HepG2 (cell line): ENCODE measurements at regions not wholly inside any gene's neighbourhood (a gene's known extent, or its start where the extent isn't known, plus 50 kb on each side); places are given as distances from the start of the nearest gene placed in this dataset.

Experiments
- ATAC-seq: fragments of 200-7000 bp; cut with Tn5 transposase; 3 replicates; pipeline ENCODE4 v1.9.1; 2020; ENCODE audit warnings: mild to moderate bottlenecking, moderate library complexity
- BruUV-seq: library from RNA; stranded (reverse); fragments of 400-500 nt; replicated peaks from 2 replicates; lab custom pipeline; 2021; lab: Mats Ljungman, UMichigan
- CTCF ChIA-PET: fragments of 300-600 bp; formaldehyde crosslinking; extraction: SDS; loops from one replicate; lab custom pipeline; 2021; ENCODE audit warnings: low total read pairs, inconsistent platforms, low intra/inter-chr PET ratio; lab: Yijun Ruan, JAX
- POLR2A ChIA-PET: fragments of 350-600 bp; sonication (Branson Sonifier 250); formaldehyde crosslinking; loops from one replicate; lab custom pipeline; 2020; ENCODE audit warnings: antibody characterized with exemption, inconsistent platforms; lab: Yijun Ruan, JAX
- DNase-seq: peaks from one replicate; pipeline ENCODE4 v3.0.0-alpha.2; 2015; ENCODE audit warnings: low spot score
- FAIRE-seq: peaks from 3 replicates; lab custom pipeline; 2011; peaks lifted over from hg19 to GRCh38; lab: Jason Lieb, UNC
- H2AFZ ChIP-seq: one replicate; pipeline ENCODE4 v1.6.1; 2011; ENCODE audit warnings: low read length, inconsistent platforms
- H3K27ac ChIP-seq: fragments of 300-600 bp; 3 replicates; pipeline ENCODE4 v1.8.0; 2011; ENCODE audit warnings: mixed run types, mild to moderate bottlenecking, mixed read lengths, low read length, inconsistent platforms; ENCODE audit not compliant: insufficient read depth; ENCODE audit errors: extremely low read length
- H3K27me3 ChIP-seq, 2 experiments: fragments of 200-600 bp in 1 of 2; 2 replicates in 1 of 2; 3 replicates in 1 of 2; pipeline versions ENCODE4 v1.6.0 to v1.8.0; 2011; ENCODE audit warnings: low read length in 2 of 2, mild to moderate bottlenecking in 2 of 2, moderate library complexity in 2 of 2, inconsistent platforms in 1 of 2; ENCODE audit not compliant: insufficient read depth in 2 of 2, control insufficient read depth in 1 of 2
- H3K36me3 ChIP-seq, 2 experiments: fragments of 200-600 bp in 1 of 2; replicated peaks in 1 of 2; 2 replicates in 1 of 2; 3 replicates in 1 of 2; pipeline versions ENCODE4 v1.5.1 to v1.8.0; 2011; ENCODE audit warnings: low read length in 2 of 2, inconsistent platforms in 1 of 2; ENCODE audit not compliant: insufficient read depth in 2 of 2, control insufficient read depth in 1 of 2
- H3K4me1 ChIP-seq: 2 replicates; pipeline ENCODE4 v1.5.1; 2012; ENCODE audit warnings: low read length, inconsistent platforms; ENCODE audit not compliant: insufficient read depth
- H3K4me2 ChIP-seq: 2 replicates; pipeline ENCODE4 v1.6.0; 2011; ENCODE audit warnings: low read depth, low read length, inconsistent platforms
- H3K4me3 ChIP-seq, 3 experiments: fragments of 200-600 bp in 1 of 3; sonication (generic), shearing (Covaris generic) in 1 of 3; replicated peaks in 1 of 3; 2 replicates each; pipeline ENCODE4 v1.5.1; 2011 to 2016; ENCODE audit warnings: low read length in 3 of 3, inconsistent platforms in 2 of 3, low read depth in 2 of 3, mild to moderate bottlenecking in 2 of 3, control low read depth in 1 of 3, mixed read lengths in 1 of 3; ENCODE audit not compliant: insufficient read depth in 1 of 3
- H3K79me2 ChIP-seq: one replicate; pipeline ENCODE4 v1.6.1; 2011; ENCODE audit warnings: low read length, inconsistent platforms; ENCODE audit not compliant: insufficient read depth
- H3K9ac ChIP-seq: 2 replicates; pipeline ENCODE4 v1.6.0; 2011; ENCODE audit warnings: mild to moderate bottlenecking, low read depth, low read length, inconsistent platforms; ENCODE audit not compliant: insufficient read depth
- H3K9me3 ChIP-seq: 2 replicates; pipeline ENCODE4 v1.5.1; 2012; ENCODE audit warnings: mild to moderate bottlenecking, low read length
- H4K20me1 ChIP-seq: 2 replicates; pipeline ENCODE4 v1.6.0; 2011; ENCODE audit warnings: inconsistent platforms, mild to moderate bottlenecking, low read length, moderate library complexity; ENCODE audit not compliant: insufficient read depth
- HNF4A ChIP-seq: sonication (generic); formaldehyde crosslinking; IDR thresholded peaks from 2 replicates; pipeline ENCODE4 v1.4.0; 2020; ENCODE audit warnings: missing genetic modification reagents
- MATR3 ChIP-seq: sonication (generic); formaldehyde crosslinking; IDR thresholded peaks from 2 replicates; pipeline ENCODE4 v1.4.0; 2020; ENCODE audit warnings: missing genetic modification reagents
- NFE2L1 ChIP-seq: sonication (generic); formaldehyde crosslinking; IDR thresholded peaks from 2 replicates; pipeline ENCODE4 v1.4.0; 2020; ENCODE audit warnings: missing genetic modification reagents, mild to moderate bottlenecking, borderline replicate concordance
- NRL ChIP-seq: sonication (generic); formaldehyde crosslinking; IDR thresholded peaks from 2 replicates; pipeline ENCODE4 v1.5.0; 2020; ENCODE audit warnings: missing genetic modification reagents, mild to moderate bottlenecking, moderate library complexity, borderline replicate concordance
- TBP ChIP-seq: sonication (generic); formaldehyde crosslinking; IDR thresholded peaks from 2 replicates; pipeline ENCODE4 v1.5.0; 2020; ENCODE audit warnings: missing genetic modification reagents
- ZBTB21 ChIP-seq: sonication (generic); formaldehyde crosslinking; IDR thresholded peaks from 2 replicates; pipeline ENCODE4 v1.4.0; 2020; ENCODE audit warnings: missing genetic modification reagents
- ZFX ChIP-seq: sonication (generic); formaldehyde crosslinking; IDR thresholded peaks from 2 replicates; pipeline ENCODE4 v1.4.0; 2020; ENCODE audit warnings: mild to moderate bottlenecking, low read depth, missing genetic modification reagents, moderate library complexity
- ZNF432 ChIP-seq: sonication (generic); formaldehyde crosslinking; IDR thresholded peaks from 2 replicates; pipeline ENCODE4 v1.5.0; 2020; ENCODE audit warnings: missing genetic modification reagents, mild to moderate bottlenecking, borderline replicate concordance
- ZNF746 ChIP-seq: sonication (generic); formaldehyde crosslinking; IDR thresholded peaks from 2 replicates; pipeline ENCODE4 v1.8.0; 2022; ENCODE audit warnings: mild to moderate bottlenecking, missing genetic modification reagents
- ZNF790 ChIP-seq: sonication (generic); formaldehyde crosslinking; IDR thresholded peaks from 2 replicates; pipeline ENCODE4 v1.8.0; 2022; ENCODE audit warnings: missing genetic modification reagents, mild to moderate bottlenecking, borderline replicate concordance
- ZSCAN20 ChIP-seq: sonication (generic); formaldehyde crosslinking; IDR thresholded peaks from 2 replicates; pipeline ENCODE4 v1.4.0; 2020; ENCODE audit warnings: missing genetic modification reagents, mild to moderate bottlenecking, borderline replicate concordance
- WGBS: methylation state at CpG from one replicate; pipeline ENCODE4 v1.1.6; 2017; ENCODE audit warnings: low lambda C conversion rate; 5-methylcytosine and 5-hydroxymethylcytosine counted together
- in situ Hi-C: cut with HindIII; loops from 2 replicates; pipeline ENCODE4 v1.10.0; 2017; ENCODE audit warnings: low pct_unique_long_range_greater_than_20kb; ENCODE audit not compliant: extremely low pct_ligation_motif_present
- intact Hi-C: fragments of 100-400 bp; cut with micrococcal nuclease; formaldehyde crosslinking; loops from one replicate; pipeline ENCODE4 v1.10.0; 2022; ENCODE audit not compliant: unreplicated experiment
- TF ChIP-seq, protein P1 (sequence below): sonication (generic); formaldehyde crosslinking; IDR thresholded peaks from 2 replicates; pipeline ENCODE4 v1.4.0; 2020; ENCODE audit warnings: mild to moderate bottlenecking, missing genetic modification reagents

DNA sequence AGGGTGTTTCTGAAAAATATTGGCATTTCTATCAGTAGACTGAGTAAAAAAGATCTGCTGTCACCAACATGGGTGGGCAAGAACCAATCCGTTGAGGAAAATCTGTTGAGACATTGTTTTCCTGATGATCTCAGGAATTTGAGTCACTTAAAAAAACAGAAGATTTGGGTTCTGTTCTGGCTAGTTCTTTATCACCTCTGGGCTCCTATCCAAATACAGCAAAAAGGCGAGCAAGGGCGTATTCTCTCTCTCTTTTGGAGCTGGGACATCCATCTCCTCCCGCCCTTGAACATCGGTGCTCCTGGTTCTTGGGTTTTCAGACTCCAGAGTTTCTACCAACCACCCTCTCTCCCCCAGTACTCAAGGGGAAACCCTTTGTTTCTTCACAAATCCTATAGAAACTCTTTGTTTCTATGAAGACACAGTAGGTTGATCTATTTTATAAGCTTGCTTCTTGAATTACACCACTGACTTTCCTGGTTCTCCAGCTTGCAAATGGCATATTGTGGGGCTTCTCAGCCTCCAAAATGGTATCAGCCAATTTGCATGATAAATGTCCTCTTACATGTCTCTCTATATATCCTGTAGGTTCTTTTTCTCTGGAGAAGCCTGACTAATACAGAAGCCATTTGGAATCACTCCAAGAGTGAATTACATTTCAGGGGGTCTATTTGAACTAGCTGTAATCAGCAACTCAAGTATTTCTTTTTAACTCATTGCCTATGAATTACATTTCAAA is 263.9 kb upstream of the TMTC1 start:
- ChIA-PET CTCF (no interaction called here), POLR2A (no interaction called here)
- no peaks in the 10 kb centered on the region for H4K20me1 ChIP-seq
- H2AFZ ChIP-seq = no peak overlapping the region
- FAIRE-seq (no peak), DNase-seq (no peak), ATAC-seq (no peak)
- H3K4me2 ChIP-seq = no peak overlapping the region
- WGBS = 47% methylated on average over 5 of the region's 5 CpGs
- no TSS peak for BruUV-seq
- H3K36me3 ChIP-seq = no peaks in the 10 kb centered on the region
- H3K27me3 ChIP-seq = no peaks in the 10 kb centered on the region
- H3K9ac ChIP-seq = no peak overlapping the region
- H3K9me3 ChIP-seq = no peaks in the 10 kb centered on the region
- no peaks in the 10 kb centered on the region for H3K79me2 ChIP-seq
- TF ChIP-seq ZNF432 (no peak), HNF4A (CRISPR knock-in tag) (no peak), ZFX (CRISPR knock-in tag) (no peak), ZSCAN20 (no peak), NFE2L1 (no peak), TBP (CRISPR knock-in tag) (no peak), MATR3 (CRISPR knock-in tag) (no peak), ZNF790 (CRISPR knock-in tag) (no peak)
- TF ChIP-seq, protein P1, sequence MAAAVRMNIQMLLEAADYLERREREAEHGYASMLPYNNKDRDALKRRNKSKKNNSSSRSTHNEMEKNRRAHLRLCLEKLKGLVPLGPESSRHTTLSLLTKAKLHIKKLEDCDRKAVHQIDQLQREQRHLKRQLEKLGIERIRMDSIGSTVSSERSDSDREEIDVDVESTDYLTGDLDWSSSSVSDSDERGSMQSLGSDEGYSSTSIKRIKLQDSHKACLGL (CRISPR knock-in tag) = no peak
- in situ Hi-C loops = no loop called here
- no peak overlapping the region for H3K27ac ChIP-seq
- no peaks in the 10 kb centered on the region for H3K4me1 ChIP-seq
- H3K4me3 ChIP-seq = no peak overlapping the region
- intact Hi-C loops = no loop called here

DNA sequence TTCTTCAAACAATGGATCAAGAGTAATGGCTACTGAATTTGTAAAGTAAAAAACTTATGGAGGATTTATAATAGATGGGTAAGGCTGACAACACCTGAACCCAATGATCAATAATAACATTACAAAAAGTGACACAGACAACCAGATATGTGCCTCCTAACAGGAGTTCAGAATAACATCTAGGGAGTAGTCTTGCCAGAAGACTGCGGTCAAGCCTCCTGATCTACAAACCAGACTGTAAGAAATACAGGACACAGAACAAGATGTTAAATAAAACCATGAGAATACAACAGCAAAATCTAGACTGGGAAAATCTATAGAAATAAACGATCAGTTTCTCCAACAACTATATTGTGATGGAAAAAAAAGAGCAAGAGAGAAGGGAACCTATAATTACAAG is 262.6 kb upstream of the TMTC1 start:
- no peaks in the 10 kb centered on the region for H3K9me3 ChIP-seq
- no peaks in the 10 kb centered on the region for H3K4me1 ChIP-seq
- no peaks in the 10 kb centered on the region for H4K20me1 ChIP-seq
- no peak for ATAC-seq
- H3K27ac ChIP-seq = no peak overlapping the region
- no peaks in the 10 kb centered on the region for H3K79me2 ChIP-seq
- in situ Hi-C loops (no loop called here), intact Hi-C loops (no loop called here)
- POLR2A ChIA-PET = no interaction called here
- CTCF ChIA-PET = no interaction called here
- no TSS peak for BruUV-seq
- no peak overlapping the region for H3K4me3 ChIP-seq
- no peak for DNase-seq
- no peak overlapping the region for H3K9ac ChIP-seq
- 24% methylated on average over 2 of the region's 2 CpGs for WGBS
- no peak overlapping the region for H3K4me2 ChIP-seq
- no peak overlapping the region for H2AFZ ChIP-seq
- FAIRE-seq = no peak
- TF ChIP-seq ZNF746 (CRISPR knock-in tag) (no peak), NRL (CRISPR knock-in tag) (no peak), ZBTB21 (CRISPR knock-in tag) (no peak)
- TF ChIP-seq, all 625 proteins: peak for 0
- no peaks in the 10 kb centered on the region for H3K27me3 ChIP-seq
- no peaks in the 10 kb centered on the region for H3K36me3 ChIP-seq
